ENCODE measurements at regions not wholly inside any gene's neighbourhood (a gene's known extent, or its start where the extent isn't known, plus 50 kb on each side); places are given as distances from the start of the nearest gene placed in this dataset.

- H3K4me3 Mint-ChIP-seq, result no peak overlapping the region
- H3K79me2 ChIP-seq (ENCODE audit: low read depth), result no peaks in the 10 kb centered on the region
- H3K27me3 ChIP-seq, result no peaks in the 10 kb centered on the region
Measured at GRCh38 chr5:113937301-113937700, 423.8 kb downstream of the YTHDC2 start.

GRCh38 chr5:113939988-113940387, 421.9 kb upstream of the KCNN2 start:
- Histone ChIP-seq H2AFZ (replicated peaks) (peak overlapping the region; percentile 84), H4K20me1 (ENCODE audit: low read depth) (no peaks in the 10 kb centered on the region), H3K36me3 (no peaks in the 10 kb centered on the region), H3K4me1 (peaks cover 7% of the 10 kb centered on the region), H3K9me3 (ENCODE audit: low read depth) (no peaks in the 10 kb centered on the region), H3K9ac (no peak overlapping the region), H3K27ac (no peak overlapping the region), H3K79me2 (ENCODE audit: low read depth) (no peaks in the 10 kb centered on the region), H3K4me2 (no peak overlapping the region), H3K4me3 (no peak overlapping the region), H3K27me3 (no peaks in the 10 kb centered on the region), H3F3A (ENCODE audit: low read depth) (no peaks in the 10 kb centered on the region)
- no peak for TF ChIP-seq EZH2phosphoT487 (IDR thresholded peaks at IDR 0.05)
- TF ChIP-seq CTCF (IDR thresholded peaks at IDR 0.05), result no peak
- TF ChIP-seq EZH2 (IDR thresholded peaks at IDR 0.05), result no peak
- H3K36me3 Mint-ChIP-seq, result no peaks in the 10 kb centered on the region
- peaks cover 2% of the 10 kb centered on the region for H3K9me3 Mint-ChIP-seq
- peaks cover 2% of the 10 kb centered on the region for H3K27me3 Mint-ChIP-seq (ENCODE audit: insufficient read depth, low read depth)
- DNase-seq (ENCODE audit: low spot score), result no peak
- no peak overlapping the region for H3K4me3 Mint-ChIP-seq
- H3K4me1 Mint-ChIP-seq, result no peaks in the 10 kb centered on the region
- no peak overlapping the region for H3K27ac Mint-ChIP-seq

More at GRCh38 chr5:113937301-113937700, 423.8 kb downstream of the YTHDC2 start:
- Histone ChIP-seq H2AFZ (replicated peaks) (no peak overlapping the region), H4K20me1 (ENCODE audit: low read depth) (no peaks in the 10 kb centered on the region), H3K9me3 (ENCODE audit: low read depth) (no peaks in the 10 kb centered on the region), H3K27ac (no peak overlapping the region), H3K9ac (no peak overlapping the region), H3K4me3 (no peak overlapping the region), H3K4me1 (peaks cover 7% of the 10 kb centered on the region), H3F3A (ENCODE audit: low read depth) (no peaks in the 10 kb centered on the region), H3K4me2 (no peak overlapping the region), H3K36me3 (no peaks in the 10 kb centered on the region)
- no peak overlapping the region for H3K27ac Mint-ChIP-seq
- no peaks in the 10 kb centered on the region for H3K4me1 Mint-ChIP-seq
- peaks cover 2% of the 10 kb centered on the region for H3K9me3 Mint-ChIP-seq
- TF ChIP-seq CTCF (IDR thresholded peaks at IDR 0.05) (no peak), EZH2 (IDR thresholded peaks at IDR 0.05) (no peak), EZH2phosphoT487 (IDR thresholded peaks at IDR 0.05) (no peak)
- no peaks in the 10 kb centered on the region for H3K36me3 Mint-ChIP-seq
- DNase-seq (ENCODE audit: low spot score), result no peak
- no peaks in the 10 kb centered on the region for H3K27me3 Mint-ChIP-seq (ENCODE audit: insufficient read depth, low read depth)

GRCh38 chr5:113950186-113950585, 411.7 kb upstream of the KCNN2 start:
- Histone ChIP-seq H3K9ac (no peak overlapping the region), H3K79me2 (ENCODE audit: low read depth) (no peaks in the 10 kb centered on the region), H3K4me1 (no peaks in the 10 kb centered on the region), H2AFZ (replicated peaks) (no peak overlapping the region), H3K9me3 (ENCODE audit: low read depth) (no peaks in the 10 kb centered on the region), H3K4me2 (no peak overlapping the region), H3K27me3 (no peaks in the 10 kb centered on the region), H3K27ac (no peak overlapping the region), H3K36me3 (no peaks in the 10 kb centered on the region), H3K4me3 (no peak overlapping the region), H3F3A (ENCODE audit: low read depth) (no peaks in the 10 kb centered on the region), H4K20me1 (ENCODE audit: low read depth) (no peaks in the 10 kb centered on the region)
- peaks cover 3% of the 10 kb centered on the region for H3K27me3 Mint-ChIP-seq (ENCODE audit: insufficient read depth, low read depth)
- DNase-seq (ENCODE audit: low spot score), result no peak
- H3K27ac Mint-ChIP-seq, result no peak overlapping the region
- H3K4me1 Mint-ChIP-seq, result no peaks in the 10 kb centered on the region
- no peak overlapping the region for H3K4me3 Mint-ChIP-seq
- no peak for TF ChIP-seq CTCF (IDR thresholded peaks at IDR 0.05)
- H3K36me3 Mint-ChIP-seq, result no peaks in the 10 kb centered on the region
- H3K9me3 Mint-ChIP-seq, result peaks cover 4% of the 10 kb centered on the region

- Histone ChIP-seq H3K4me2 (no peak overlapping the region), H3K27me3 (no peaks in the 10 kb centered on the region), H3K9me3 (ENCODE audit: low read depth) (no peaks in the 10 kb centered on the region), H2AFZ (replicated peaks) (no peak overlapping the region), H4K20me1 (ENCODE audit: low read depth) (no peaks in the 10 kb centered on the region), H3K4me1 (no peaks in the 10 kb centered on the region), H3K79me2 (ENCODE audit: low read depth) (no peaks in the 10 kb centered on the region), H3F3A (ENCODE audit: low read depth) (no peaks in the 10 kb centered on the region), H3K36me3 (no peaks in the 10 kb centered on the region), H3K9ac (no peak overlapping the region), H3K27ac (no peak overlapping the region), H3K4me3 (no peak overlapping the region)
- H3K27me3 Mint-ChIP-seq (ENCODE audit: insufficient read depth, low read depth), result no peaks in the 10 kb centered on the region
- TF ChIP-seq CTCF (IDR thresholded peaks at IDR 0.05), result no peak
- no peak for TF ChIP-seq EZH2phosphoT487 (IDR thresholded peaks at IDR 0.05)
- TF ChIP-seq EZH2 (IDR thresholded peaks at IDR 0.05), result no peak
- no peak for DNase-seq (ENCODE audit: low spot score)
- no peak overlapping the region for H3K4me3 Mint-ChIP-seq
- H3K9me3 Mint-ChIP-seq, result no peaks in the 10 kb centered on the region
- no peaks in the 10 kb centered on the region for H3K4me1 Mint-ChIP-seq
- no peaks in the 10 kb centered on the region for H3K36me3 Mint-ChIP-seq
- H3K27ac Mint-ChIP-seq, result no peak overlapping the region
Measured at GRCh38 chr5:113965225-113965624, 396.6 kb upstream of the KCNN2 start.
